LoVo (cell line): ENCODE measurements at regions not wholly inside any gene's neighbourhood (a gene's known extent, or its start where the extent isn't known, plus 50 kb on each side); places are given as distances from the start of the nearest gene placed in this dataset.
A peak's percentile ranks its signal among the peaks of the same experiment; 100 is the strongest.

Experiments used
- DNase-seq: peaks from one replicate; pipeline ENCODE4 v3.0.0-alpha.2; 2016; ENCODE audit warnings: low spot score

DNA sequence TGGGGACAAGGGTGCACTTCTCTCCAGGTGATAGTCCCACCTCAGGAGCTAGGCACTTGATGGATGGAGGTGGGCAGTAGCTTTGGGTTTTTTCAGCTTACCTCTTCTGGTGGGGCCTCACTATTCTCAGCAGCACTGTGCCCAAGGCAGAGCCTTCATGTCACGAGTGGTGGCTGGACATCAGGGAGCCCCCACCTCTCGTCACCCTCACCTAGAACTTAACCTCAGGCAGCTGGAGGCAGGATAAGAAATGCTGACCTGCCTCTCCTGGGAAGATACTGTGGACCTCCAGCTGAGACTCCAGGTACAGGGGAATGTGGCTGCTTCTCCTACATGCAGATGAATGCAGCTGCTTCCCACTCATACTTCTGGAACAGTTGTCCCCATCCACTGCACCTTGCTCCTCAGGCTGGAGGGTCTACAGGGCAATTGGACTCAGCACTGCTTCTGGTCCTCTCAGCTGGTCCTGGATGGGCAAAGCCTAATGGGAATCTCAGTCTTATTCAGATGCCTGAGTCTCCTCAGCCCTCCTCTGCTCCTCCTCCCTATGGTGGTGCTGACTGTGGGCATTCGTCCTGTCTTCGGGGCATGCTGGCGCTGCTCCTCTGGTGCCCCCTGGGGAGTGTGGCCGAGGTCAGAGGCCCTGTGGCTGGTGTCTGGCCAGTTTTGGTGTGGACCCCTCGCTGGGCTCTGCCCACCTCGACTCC is 129.9 kb downstream of the KLF13 start:
- DNase-seq = no peak

DNA sequence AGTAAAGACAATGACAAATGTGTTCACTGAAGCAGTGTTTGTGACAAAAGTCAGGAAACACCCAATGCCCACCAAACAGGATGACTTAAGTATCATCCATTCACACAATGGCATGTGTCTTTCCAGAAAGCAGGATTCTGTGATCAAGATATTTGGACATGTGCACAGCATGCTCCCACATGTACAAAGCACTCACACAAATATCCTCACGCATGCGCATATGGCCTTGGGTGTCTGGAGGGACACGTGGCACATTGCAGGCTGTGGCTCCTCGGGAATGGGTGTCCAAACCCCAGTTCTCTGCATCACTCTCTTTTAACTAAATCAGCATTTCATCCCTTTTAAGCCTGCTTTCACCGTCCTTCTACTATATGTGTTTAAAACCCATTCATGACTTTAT is 130.5 kb downstream of the KLF13 start:
- DNase-seq = no peak

DNA sequence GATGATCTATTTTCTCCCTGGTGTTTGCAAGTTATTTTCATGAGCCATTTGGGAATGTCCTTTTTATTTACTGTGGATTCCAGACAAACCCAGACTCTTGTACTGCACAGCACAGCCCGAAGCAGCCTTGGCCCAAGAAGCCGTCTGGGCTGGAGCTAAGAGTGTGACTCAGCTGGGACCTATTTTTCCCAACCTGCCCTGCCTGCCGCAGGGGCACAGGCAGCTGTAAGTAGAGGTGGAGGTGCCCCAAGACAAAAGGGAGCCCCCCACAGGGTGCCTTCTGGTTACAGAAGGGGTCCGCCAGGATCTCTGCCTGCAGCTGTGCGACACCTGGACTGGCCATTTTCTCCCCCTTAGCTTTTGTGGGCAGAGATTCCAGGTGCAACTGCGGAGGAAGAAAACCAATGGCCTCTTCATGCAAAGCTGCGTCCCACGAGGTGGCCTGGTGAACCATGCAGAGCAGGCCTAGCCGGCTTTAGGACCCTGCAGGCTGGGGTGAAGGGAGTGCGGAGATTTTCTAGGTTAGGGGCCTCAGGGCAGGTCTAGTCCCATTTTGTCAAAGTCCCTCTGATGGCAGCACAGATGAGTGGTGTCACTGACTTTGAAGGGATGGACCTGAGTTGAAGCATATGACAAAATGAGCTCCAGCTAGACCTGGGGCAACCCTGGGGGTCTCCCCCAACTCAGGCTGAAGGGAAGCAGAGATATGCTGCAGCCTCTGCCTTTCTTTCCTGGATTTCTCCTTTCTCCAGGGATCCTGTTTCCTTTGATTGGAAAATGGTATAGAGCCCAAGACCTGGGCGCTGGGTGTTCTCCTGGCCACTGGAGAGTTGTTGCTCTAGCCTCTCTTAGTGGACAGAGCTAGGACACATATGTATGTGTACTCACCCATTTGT is 131.2 kb downstream of the KLF13 start:
- no peak for DNase-seq

DNA sequence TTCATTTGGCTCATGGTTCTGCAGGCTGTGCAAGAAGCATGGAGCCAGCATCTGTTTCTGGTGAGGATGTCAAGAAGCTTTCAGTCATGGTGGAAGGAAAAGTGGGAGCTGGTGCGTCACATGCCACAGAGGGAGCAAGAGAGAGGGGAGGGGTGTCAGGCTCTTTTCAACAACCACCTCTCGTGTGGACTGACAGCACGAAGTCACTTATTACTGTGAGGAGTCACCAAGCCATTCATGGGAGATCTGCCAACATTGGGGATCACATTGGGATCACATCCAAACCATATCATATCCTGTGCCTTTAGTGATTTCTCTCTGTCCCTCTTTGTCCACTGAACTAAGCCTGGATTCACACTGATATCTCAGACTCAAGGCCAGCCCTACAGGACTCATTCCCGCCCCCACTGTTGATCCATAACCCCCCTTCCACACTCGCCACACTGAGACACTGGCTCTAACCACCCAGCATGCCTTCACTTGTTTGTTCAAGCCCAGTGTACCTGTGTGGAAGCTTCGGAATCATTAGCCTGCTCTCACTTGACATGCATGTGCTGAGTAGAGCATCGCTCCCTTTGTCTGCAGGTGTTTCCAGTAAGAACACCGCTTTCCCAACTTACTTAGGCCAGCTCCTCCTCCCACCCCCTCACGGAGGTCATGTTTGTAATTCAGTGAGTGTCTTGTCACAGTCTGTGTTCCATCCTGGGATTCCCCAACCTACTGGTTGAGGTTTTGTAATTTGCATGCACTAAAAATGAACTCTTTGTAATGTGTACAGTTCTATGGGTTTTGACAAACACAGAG is 132.2 kb downstream of the KLF13 start:
- no peak for DNase-seq

DNA sequence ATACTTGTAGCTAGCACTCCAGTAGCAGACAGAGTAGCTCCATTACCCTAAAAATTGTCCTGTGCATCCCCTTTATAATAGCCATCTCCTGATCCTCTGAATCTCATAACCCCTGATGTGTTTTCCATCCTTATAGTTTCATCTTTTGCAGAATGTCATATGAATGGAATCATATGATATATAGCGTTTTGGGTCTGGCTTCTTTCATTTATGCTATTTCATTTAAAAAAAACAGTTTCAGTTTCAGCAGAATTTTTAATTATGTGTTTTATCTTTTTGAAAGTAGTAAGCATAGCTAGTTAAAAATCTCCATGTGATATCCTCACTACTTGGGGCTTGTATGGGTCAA is 132.7 kb downstream of the KLF13 start:
- DNase-seq = no peak

DNA sequence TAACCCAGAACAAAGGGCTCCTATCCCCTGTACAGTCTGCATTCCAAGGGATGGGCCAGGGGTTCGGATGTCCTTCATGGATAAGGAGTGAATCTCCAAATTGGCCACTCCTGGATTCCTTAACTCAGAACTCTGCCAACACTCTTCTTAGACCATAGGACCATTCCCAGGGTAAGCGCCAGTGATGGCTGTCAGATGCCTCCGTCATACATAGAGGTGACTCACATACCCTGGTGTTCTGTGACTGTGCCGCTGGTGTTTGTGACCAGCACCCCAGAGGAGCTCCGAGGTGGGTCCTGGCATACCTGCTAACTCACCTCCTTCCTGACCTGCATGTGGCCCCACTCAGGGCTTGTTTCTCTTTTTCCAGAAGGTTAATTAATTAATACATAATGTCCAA is 134.7 kb downstream of the KLF13 start:
- no peak for DNase-seq

DNA sequence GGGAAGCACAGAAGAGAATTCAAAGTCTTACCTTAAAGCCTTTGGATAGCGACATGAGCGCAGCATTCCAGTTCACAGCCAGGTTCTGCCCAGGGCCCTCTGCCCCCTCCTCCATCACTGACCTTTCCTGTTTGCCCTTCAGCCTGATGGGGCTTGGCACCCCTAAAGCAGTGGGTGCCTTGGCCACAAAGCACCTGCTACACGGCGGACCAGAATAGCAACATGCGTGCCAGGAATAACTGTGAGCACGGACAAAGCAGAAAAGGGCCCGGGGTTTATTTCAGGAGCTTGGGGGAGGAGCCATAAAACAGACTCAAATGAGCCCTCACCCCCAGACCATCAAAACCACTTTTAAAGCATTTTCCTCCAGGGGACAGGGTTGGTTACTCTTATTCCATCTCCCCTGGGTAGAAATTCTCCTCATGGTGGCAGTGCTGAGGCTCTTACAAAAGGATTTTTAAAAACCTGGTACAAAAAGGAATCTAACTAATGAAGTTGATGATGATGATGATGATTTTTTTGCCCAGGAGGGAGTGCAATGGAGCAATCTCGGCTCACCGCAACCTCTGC is 135.4 kb downstream of the KLF13 start:
- no peak for DNase-seq

DNA sequence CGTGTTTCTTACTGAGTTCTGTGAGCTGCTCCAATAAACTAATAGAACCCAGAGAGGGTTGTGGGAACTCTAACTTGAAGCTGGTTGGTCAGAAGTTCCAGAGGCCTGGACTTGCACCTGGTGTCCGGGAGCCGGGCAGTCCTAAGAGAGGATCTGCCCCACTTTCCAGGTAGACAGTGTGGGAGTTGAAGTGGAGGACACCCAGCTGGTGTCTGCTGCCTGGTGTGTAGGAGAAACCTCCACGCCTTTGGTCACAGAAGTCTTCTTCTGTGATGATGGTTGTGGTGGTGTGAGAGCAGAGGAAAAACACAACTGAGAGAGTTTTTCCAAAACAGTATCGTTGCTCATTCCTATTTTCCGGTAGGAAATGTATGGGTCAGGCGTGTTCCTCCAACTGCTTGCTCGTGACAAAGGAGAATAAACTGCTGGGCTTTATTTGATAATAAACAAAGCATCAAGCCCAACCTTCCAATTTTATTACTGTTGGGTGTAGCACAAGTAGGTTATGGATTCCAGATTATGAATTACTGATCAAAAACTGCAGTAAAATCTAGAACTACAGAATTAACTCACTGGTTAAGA is 137.0 kb downstream of the KLF13 start:
- DNase-seq = no peak

DNA sequence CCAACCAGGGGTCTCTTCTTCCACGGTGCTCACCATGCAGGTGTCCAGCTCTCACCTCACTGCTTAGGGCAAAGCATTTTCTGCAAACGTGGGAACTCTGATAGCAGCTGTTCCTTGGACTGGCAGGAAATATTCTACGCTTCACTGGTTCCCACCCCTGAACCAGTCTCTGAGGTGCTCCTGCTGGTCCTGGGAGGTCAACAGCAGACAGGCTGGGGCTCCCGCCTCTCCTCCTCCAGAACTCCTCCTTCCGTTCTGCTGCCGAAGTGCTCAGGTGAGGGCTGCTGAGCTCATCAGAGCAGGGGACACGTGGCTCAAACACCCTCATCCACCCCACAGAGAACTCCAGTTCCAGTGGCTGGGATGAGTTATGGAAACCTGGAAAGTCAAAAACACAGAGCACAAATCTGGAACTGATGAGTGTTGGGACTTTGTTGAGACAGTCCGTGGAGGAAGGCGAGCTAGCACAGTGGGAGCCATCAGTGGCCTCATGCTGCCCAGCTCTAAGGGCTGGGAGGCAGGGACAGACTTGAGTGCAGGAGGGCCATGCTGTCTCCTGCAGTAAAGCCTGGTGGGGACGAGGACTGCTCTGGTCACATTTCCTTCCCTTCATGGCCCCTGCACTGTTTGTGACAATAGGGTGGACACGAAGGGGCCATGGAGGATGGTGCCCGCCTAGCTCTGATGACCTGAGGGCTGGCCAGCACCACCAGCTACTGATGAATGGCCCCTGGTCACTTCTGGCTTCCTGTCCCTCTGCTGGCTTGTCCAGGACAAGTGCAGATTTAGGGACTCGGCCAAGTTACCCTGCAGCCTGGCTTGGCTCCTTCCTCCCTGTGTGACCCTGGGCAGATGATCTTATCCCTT is 137.8 kb downstream of the KLF13 start:
- DNase-seq = no peak

DNA sequence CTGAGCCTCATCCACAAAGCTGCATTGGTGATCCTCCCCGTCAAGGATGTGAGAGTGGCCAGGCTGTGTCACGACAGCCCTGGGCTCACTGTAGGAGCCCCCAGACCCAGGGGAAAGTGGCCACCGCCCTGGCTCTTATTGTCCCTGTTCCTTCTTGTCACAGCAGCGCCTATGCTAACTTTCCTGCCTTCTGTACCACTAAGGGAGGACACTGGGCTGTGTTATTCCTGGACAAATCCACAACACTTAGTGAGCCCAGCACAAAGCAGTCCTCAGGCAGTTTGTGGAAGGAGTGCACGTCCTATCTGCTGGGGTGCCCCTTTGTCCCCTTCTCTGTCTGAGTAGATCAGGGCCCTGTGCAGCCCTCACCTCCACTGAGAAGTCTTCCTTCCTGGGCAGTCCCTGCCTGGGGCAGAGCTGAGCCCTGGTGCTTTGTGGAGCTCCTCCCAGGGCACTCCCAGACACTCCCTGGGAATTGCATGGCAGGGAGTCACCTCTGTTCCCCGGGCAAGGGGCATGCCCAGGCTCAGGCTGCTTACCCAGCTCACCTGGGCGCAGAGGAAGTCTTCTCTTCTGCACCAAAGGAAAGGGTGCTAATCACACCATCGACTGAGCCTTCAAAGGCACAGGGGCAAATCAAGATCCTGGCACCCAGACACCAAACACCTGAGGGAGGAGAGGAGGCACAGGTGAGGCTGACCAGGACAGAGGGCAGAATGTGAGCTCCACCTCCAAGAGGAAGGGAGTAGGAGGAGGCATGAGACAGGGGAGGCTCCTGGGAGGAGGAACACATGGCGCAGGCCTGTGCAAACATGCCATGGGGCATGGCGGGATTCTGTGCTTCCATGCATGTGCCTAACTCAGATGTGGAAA is 138.7 kb downstream of the KLF13 start:
- DNase-seq = peak; percentile 92

DNA sequence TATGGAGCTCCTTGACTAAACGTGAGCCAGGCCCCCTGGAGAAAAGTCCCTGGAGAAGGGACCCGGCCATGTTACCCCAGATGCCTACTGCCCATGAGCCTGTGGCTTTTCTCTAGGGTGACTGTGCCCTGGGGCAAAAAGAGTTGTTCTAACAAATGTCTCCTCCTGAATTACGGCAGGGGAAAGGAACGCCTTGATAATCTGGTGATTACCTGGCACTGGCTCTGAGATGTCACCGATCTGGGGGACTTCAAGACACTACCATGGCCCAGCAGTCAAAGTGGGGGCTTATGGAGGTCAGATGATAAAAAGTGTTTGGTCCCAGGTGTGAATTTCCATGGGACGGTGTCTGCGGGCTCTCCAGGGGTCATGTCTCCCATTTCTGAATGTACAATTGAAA is 140.7 kb downstream of the KLF13 start:
- DNase-seq = no peak

DNA sequence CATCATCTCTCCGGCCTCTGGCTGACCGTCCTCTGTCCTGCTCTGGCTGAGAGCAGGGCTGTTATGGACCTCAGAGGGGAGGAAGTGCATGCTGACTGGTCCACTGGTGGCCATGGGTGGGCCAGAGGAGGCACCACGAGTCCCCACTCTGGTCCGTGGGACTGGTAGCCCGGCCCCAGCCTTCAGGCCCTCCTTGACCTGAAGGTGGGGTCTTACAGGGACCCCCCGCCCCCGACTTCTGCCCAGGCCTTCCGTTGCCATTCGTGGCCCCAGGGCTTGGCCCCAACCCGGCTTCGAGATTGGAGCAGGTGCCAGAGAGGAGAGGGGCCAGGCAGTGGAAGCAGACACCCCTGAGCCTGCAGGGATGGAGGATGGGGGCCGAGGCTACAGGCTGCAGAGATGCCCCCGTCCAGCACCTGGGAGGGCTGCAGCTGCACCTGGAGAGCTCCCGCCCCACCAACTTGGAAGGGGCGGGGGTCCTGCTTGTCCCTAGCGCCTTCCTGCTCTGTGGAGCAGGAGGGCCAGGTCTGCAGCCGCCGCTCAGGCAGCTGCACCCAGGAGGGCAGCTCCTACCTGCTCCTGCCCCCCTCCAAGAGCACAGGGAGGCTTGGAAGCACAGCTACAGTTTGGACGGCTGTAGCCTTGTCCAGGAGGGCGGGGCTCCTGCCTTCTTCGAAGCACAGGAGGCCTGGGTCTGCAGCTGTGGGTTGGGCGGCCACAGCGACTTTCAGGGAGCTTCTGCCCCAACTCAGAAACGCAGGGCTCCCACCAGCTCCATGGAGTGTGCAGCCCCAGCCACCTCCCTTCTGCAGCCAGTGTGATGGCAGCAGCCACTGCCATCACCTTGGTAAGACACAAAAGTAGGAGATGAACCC is 142.5 kb downstream of the KLF13 start:
- DNase-seq = no peak

DNA sequence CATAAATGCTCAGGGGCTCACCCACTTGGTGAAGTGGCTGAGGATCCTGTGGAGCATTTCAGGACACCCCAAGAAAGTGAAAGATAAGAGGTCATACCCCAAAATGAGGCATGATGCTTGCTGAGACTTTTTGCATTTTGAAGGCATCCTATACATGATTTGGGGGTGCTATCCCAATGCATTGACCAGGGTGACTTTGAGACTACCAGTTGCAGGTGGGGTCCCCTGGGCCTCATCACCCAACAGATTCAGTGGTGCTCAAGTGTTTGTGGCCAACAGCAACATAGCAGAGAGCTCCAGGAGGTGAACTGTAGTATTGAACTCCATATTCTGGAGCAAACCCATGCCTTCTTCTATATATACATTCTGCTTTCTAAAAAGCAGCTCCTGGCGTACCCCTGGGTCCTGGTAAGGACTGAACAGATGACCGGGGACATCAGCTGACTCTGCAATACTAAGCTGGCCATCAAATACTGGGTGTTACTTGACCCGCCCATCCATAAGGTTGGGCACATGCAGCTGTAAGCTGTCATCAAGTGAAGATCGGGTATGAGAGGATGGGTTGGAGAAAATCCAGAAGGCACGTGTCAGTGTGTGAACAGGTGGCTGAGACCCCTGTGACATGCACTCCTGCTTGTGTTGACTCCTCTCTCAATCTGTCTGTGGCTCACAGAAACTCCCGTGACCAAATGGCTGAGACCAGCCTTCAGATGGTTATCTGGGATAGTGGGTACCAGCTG is 143.3 kb downstream of the KLF13 start:
- DNase-seq = no peak

DNA sequence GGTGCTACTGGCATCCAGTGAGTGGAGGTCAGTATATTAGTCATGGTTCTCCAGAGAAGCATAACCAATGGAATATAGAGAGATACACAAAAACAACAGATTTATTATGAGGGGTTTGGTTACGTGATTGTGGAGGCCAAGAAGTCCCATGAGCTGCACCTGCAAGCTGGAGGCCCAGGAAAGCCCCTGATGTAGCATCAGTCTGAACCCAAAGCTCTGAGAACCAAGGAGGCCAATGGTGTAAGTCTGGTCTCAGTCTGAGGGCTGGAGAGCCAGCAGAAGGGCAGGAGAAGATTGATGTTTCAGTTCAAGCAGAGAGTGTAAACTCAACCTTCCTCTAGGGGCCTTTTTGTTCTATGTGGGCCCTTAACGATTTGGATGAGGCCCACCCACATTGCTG is 144.1 kb downstream of the KLF13 start:
- DNase-seq = no peak

DNA sequence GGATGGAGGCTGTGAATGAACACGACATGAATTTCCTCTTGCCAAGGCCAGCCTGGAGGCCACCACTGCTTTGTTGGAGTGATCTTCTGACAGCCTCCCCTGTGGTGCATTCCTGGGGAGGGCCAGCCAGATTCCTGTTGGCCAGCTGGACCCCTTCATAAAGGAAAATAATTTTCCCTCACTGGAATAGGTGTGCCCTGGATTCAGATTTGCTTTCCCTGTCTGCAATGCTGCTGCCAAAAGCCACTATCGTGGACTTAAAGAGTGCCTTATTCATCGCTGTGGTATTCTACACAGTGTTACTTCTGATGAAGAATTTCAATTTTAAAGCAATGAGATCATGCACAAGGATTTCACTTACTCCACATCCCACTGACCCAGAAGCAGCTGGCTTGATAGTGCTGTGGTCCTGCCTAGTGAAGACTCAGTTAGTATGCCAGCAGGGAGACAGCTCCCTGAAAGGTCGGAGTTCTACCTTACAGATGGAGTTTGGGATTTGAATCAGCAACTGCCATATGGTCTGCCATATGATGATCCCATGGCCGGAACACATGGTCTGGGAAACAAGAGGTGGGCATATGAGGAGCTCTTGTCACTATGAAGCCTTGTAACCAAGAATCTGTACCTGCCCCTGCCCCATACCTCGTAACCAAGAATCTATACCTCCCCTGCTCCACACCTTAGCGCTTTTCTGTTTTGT is 145.2 kb downstream of the KLF13 start:
- no peak for DNase-seq

DNA sequence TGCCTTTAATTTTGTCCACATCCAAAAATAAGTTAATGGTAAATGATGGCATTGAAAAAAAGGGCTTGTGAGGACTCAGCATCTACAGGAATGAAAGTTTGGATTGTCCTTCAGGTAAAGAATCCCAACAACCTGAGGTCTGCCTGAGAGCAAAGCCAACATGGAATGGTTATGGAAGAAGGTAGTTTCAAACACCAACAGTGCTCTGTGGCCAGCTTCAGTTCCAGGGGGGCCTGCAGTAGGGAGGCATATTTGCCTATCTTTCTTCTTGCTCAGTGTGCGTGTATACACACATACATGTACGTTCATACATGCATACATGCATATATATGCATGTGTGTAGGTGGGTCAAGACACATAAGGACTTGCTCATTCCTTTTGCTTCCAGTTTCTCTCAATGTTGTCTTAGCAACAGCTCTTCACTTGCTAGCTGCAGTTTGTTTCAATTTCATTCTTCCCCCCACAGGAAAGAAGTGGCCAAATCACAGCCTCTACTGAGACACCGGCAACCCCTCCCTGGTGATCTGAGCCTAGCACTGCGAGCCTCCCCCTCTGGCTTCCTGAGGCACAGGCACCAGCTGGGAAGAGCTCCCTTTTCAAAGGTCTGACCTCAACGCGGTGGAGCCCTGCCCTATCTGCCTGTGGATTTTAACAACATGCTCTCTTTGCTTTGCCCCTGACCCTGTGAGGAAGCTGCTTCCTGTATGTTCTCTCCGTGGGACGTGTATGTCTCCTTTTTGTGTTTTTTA is 146.2 kb downstream of the KLF13 start:
- no peak for DNase-seq
